Gastroesophageal sphincter (tissue), 4 donors: ENCODE measurements at regions not wholly inside any gene's neighbourhood (a gene's known extent, or its start where the extent isn't known, plus 50 kb on each side); places are given as distances from the start of the nearest gene placed in this dataset.

Source experiments
- ATAC-seq: fragments of 150-250 bp; one replicate; pipeline ENCODE4 v1.9.1; 2016; ENCODE audit warnings: mild to moderate bottlenecking, moderate library complexity
- H3K27ac ChIP-seq, 4 donors: fragments of 200-600 bp; sonication (generic) in 3 of 4; 1 replicate in 3 of 4; 2 replicates in 1 of 4; pipeline ENCODE4 v1.5.1; 2016 to 2019
- H3K27me3 ChIP-seq: fragments of 200-600 bp; sonication (generic); one replicate; pipeline ENCODE4 v1.5.1; 2019
- H3K36me3 ChIP-seq, 2 donors: fragments of 200-600 bp; sonication (generic); one replicate each; pipeline ENCODE4 v1.5.1; 2019; ENCODE audit warnings: control low read depth in 1 of 2
- H3K4me1 ChIP-seq, 3 donors: fragments of 200-600 bp; sonication (generic); 1 replicate in 2 of 3; 2 replicates in 1 of 3; pipeline ENCODE4 v1.5.1; 2016 to 2019; ENCODE audit warnings: control low read depth in 2 of 3
- H3K4me3 ChIP-seq, 2 donors: fragments of 200-600 bp; sonication (generic); one replicate each; pipeline ENCODE4 v1.5.1; 2019; ENCODE audit warnings: mild to moderate bottlenecking in 1 of 2, moderate library complexity in 1 of 2
- H3K9me3 ChIP-seq, 3 donors: fragments of 200-600 bp; sonication (generic); one replicate each; pipeline ENCODE4 v1.5.1; 2017 to 2019; ENCODE audit warnings: control low read depth in 2 of 3
- CTCF ChIP-seq, 4 experiments: fragments of 200-600 bp in 2 of 4; fragments of 450-650 bp in 2 of 4; sonication (generic) in 1 of 4; IDR thresholded peaks; one replicate each; pipeline ENCODE4 v1.5.1; 2017 to 2019; ENCODE audit warnings: antibody characterized with exemption in 4 of 4, mild to moderate bottlenecking in 2 of 4, moderate library complexity in 2 of 4
- EP300 ChIP-seq: sonication (generic); formaldehyde crosslinking; IDR thresholded peaks from one replicate; pipeline ENCODE4 v1.6.1; 2017; ENCODE audit warnings: antibody characterized with exemption, mild to moderate bottlenecking
- POLR2A ChIP-seq, 2 donors: fragments of 450-650 bp; IDR thresholded peaks; one replicate each; pipeline ENCODE4 v1.6.1; 2017; ENCODE audit warnings: antibody characterized with exemption in 2 of 2, mild to moderate bottlenecking in 2 of 2, moderate library complexity in 1 of 2
- POLR2AphosphoS5 ChIP-seq: sonication (generic); formaldehyde crosslinking; IDR thresholded peaks from one replicate; pipeline ENCODE4 v1.6.1; 2017; ENCODE audit warnings: antibody characterized with exemption
- WGBS, 2 donors: methylation state at CpG; one replicate each; pipeline ENCODE4 v1.1.5; 2018; ENCODE audit warnings: low coverage in 1 of 2; 5-methylcytosine and 5-hydroxymethylcytosine counted together

DNA sequence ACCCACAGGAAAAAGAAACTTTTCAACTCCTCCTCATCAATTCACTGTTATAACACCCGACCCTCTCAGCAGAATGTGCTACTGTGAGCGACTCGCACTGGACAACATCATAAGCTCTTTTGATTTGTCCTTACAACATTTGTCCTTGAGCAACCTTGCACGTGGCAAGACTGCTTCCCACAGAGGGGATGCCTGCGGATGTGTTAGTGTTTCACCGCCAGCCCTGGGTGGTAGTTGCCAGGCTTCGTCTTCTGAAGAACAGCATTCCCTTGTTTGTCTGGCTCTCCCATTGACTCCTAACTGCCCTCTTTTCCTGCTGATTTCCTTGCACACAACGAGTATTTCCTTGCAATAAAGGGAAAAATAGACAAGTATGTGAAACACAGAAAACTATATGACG is 111.4 kb upstream of the SLC7A1 start:
- Histone ChIP-seq H3K27ac (no peak overlapping the region), H3K4me3 (no peak overlapping the region), H3K27me3 (no peaks in the 10 kb centered on the region), H3K9me3 (peaks cover 0 to 11% (median 0%) of the 10 kb centered on the region in 3 donors), H3K36me3 (no peaks in the 10 kb centered on the region), H3K4me1 (no peaks in the 10 kb centered on the region)
- 81 to 88% methylated on average over 6 to 8 of the region's 9 CpGs for WGBS, 2 donors
- ATAC-seq: no peak
- TF ChIP-seq CTCF (IDR thresholded peaks at IDR 0.05) (no peak), POLR2A (IDR thresholded peaks at IDR 0.05) (no peak), EP300 (no peak), POLR2AphosphoS5 (no peak)

DNA sequence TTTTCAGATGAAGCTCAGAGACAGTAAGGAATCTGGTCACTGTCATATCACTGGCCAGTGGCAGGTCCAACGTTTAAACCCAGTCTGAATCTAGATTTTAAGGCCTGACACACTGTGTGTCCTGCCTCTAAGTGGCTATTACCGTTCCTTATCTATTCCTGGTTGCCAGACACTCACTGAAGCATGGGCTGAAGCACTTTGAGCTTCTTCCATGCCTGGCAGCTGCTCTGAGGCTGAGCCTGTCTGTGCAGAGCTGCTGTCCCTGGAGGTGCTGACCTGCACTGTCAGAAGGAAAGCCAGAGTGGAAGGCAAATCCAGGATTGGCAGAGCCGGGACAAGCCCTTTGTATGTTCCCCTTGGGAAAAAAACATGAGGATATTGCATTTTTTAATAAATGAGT is 109.2 kb upstream of the SLC7A1 start:
- no peak overlapping the region for H3K4me3 ChIP-seq
- WGBS, 2 donors: 41 to 60% methylated on average over 1 to 3 of the region's 3 CpGs
- TF ChIP-seq CTCF (IDR thresholded peaks at IDR 0.05) (no peak), POLR2A (IDR thresholded peaks at IDR 0.05) (no peak), EP300 (no peak), POLR2AphosphoS5 (no peak)
- ATAC-seq: no peak
- no peaks in the 10 kb centered on the region for H3K36me3 ChIP-seq
- no peaks in the 10 kb centered on the region for H3K4me1 ChIP-seq
- peak overlapping the region in 1 of 4 donors; percentile 9 for H3K27ac ChIP-seq
- H3K9me3 ChIP-seq: peaks cover 0 to 11% (median 0%) of the 10 kb centered on the region in 3 donors
- no peaks in the 10 kb centered on the region for H3K27me3 ChIP-seq

DNA sequence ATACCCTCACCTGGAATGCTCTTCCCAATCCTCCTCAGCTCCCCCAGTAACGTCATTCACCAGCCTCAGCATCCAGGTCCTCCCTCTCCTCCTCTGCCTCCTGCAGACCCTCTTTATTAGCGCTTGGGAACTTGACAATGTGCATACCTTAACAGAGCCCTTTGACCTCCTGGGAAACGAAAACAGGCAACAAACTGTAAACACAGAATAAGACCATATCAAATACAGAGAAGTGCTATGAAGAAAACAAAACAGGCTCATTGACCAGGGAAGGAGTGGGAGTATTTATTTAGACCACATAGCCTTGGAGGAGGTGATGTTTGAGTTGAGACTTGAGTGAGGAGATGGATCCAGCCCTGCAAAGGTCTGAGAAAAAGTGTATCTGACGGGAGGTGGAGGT is 107.9 kb upstream of the SLC7A1 start:
- Histone ChIP-seq H3K27ac (no peak overlapping the region), H3K27me3 (peaks cover 4% of the 10 kb centered on the region), H3K36me3 (no peaks in the 10 kb centered on the region), H3K4me1 (no peaks in the 10 kb centered on the region), H3K4me3 (no peak overlapping the region), H3K9me3 (peaks cover 0 to 11% (median 0%) of the 10 kb centered on the region in 3 donors)
- WGBS, 2 donors: 58 to 75% methylated on average over 2 to 4 of the region's 4 CpGs
- TF ChIP-seq POLR2A (IDR thresholded peaks at IDR 0.05) (no peak), EP300 (no peak), CTCF (IDR thresholded peaks at IDR 0.05) (no peak), POLR2AphosphoS5 (no peak)
- ATAC-seq: no peak

DNA sequence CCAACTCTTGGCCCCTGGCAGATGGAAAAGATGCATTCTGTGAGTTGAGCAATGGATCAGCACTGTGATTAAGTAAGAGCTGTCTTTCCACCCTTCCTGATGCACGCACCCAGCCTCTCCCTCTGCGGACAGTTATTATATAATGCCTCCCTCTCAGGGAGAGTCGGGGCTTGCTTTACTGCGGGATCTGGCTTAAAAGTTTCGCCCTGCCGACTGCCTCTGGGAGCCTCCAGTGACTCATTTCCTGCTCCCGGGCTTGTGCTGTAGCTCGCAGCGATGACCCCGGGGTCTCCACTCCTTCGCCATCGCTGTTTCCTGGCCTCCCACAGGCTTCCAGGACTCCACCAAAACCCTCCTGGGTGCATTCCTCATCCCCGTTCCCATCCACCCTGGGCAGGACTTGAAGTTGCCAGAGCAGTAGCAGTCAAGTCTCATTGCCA is 107.4 kb upstream of the SLC7A1 start:
- no peaks in the 10 kb centered on the region for H3K4me1 ChIP-seq
- TF ChIP-seq EP300: no peak
- no peak for TF ChIP-seq POLR2AphosphoS5
- no peak for TF ChIP-seq CTCF (IDR thresholded peaks at IDR 0.05)
- no peak for TF ChIP-seq POLR2A (IDR thresholded peaks at IDR 0.05)
- H3K27ac ChIP-seq: no peak overlapping the region
- peak; percentile 60 for ATAC-seq
- peaks cover 4% of the 10 kb centered on the region for H3K27me3 ChIP-seq
- H3K9me3 ChIP-seq: peaks cover 0 to 11% (median 0%) of the 10 kb centered on the region in 3 donors
- H3K36me3 ChIP-seq: no peaks in the 10 kb centered on the region
- WGBS, 2 donors: 71 to 85% methylated on average over 10 to 13 of the region's 13 CpGs
- no peak overlapping the region for H3K4me3 ChIP-seq

DNA sequence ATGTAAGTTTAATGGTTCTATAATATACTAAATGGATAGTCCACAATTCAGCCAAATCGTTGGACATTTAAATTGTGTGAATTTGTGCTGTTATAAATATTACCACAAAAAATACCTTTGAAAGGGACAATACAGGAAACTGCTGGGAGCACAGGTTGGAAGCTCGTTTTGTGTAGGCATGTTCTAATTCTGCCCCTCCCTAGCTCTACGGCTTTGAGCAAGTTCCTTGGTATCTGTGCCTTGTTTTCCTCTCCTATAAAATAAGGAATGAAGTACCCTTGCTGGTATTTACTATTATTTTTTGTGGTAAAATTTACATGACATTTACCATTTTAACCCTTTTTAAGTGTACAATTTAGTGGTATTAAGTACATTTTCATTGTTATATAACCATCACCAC is 102.6 kb upstream of the SLC7A1 start:
- no peak overlapping the region for H3K27ac ChIP-seq
- H3K4me3 ChIP-seq: no peak overlapping the region
- WGBS, 2 donors: 63 to 70% methylated on average over 3 of the region's 3 CpGs
- TF ChIP-seq POLR2A (IDR thresholded peaks at IDR 0.05): no peak
- no peak for TF ChIP-seq POLR2AphosphoS5
- TF ChIP-seq EP300: no peak
- TF ChIP-seq CTCF (IDR thresholded peaks at IDR 0.05): no peak
- H3K36me3 ChIP-seq: no peaks in the 10 kb centered on the region
- no peak for ATAC-seq
- peaks cover 8% of the 10 kb centered on the region for H3K27me3 ChIP-seq
- no peaks in the 10 kb centered on the region for H3K4me1 ChIP-seq
- peaks cover 0 to 9% (median 0%) of the 10 kb centered on the region in 3 donors for H3K9me3 ChIP-seq
